Activated naive CD4-positive, alpha-beta T cell treated with anti-CD3 and anti-CD28 coated beads, Interleukin-2, amount 50 U/mL, for 72 hours (primary cell): ENCODE measurements at regions not wholly inside any gene's neighbourhood (a gene's known extent, or its start where the extent isn't known, plus 50 kb on each side); places are given as distances from the start of the nearest gene placed in this dataset.
A peak's percentile ranks its signal among the peaks of the same experiment; 100 is the strongest.
"Not testable (repeated sequence)": the region's sequence is repeated elsewhere in the genome, so short reads cannot be mapped to it uniquely, and the experiment has no call there.

Source experiments
- ATAC-seq, 2 donors: fragments of 150-1000 bp; cut with Tn5 transposase; 2 replicates each; pipeline ENCODE4 v1.10.0; 2021; ENCODE audit warnings: mild to moderate bottlenecking in 2 of 2, moderate library complexity in 2 of 2
- DNase-seq, 2 donors: peaks; one replicate each; pipeline ENCODE4 v3.0.0; 2021 to 2022; ENCODE audit warnings: low spot score in 2 of 2
- H3K27ac Mint-ChIP-seq, 2 donors: one replicate each; pipeline ENCODE4 v1.8.0; 2022; ENCODE audit warnings: mild to moderate bottlenecking in 2 of 2, mixed read lengths in 2 of 2
- H3K36me3 Mint-ChIP-seq, 2 donors: one replicate each; pipeline ENCODE4 v1.8.0; 2022; ENCODE audit warnings: mixed read lengths in 2 of 2
- H3K9me3 Mint-ChIP-seq, 2 donors: one replicate each; pipeline ENCODE4 v1.8.0; 2022; ENCODE audit warnings: mixed read lengths in 2 of 2

DNA sequence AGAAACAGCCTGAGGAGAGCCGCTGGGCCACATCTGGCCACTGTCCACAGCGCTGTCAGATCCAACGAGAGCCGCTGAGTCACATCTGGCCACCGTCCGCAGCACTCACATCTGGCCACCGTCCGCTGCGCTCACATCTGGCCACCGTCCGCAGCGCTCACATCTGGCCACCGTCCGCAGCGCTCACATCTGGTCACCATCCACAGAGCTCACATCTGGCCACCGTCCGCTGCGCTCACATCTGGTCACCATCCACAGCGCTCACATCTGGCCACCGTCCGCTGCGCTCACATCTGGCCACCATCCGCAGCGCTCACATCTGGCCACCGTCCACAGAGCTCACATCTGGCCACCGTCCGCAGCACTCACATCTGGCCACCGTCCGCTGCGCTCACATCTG lies 549.3 kb upstream of the B3GAT1 start:
- ATAC-seq, H3K9me3 Mint-ChIP-seq, DNase-seq, H3K36me3 Mint-ChIP-seq, H3K27ac Mint-ChIP-seq: not testable (repeated sequence)

DNA sequence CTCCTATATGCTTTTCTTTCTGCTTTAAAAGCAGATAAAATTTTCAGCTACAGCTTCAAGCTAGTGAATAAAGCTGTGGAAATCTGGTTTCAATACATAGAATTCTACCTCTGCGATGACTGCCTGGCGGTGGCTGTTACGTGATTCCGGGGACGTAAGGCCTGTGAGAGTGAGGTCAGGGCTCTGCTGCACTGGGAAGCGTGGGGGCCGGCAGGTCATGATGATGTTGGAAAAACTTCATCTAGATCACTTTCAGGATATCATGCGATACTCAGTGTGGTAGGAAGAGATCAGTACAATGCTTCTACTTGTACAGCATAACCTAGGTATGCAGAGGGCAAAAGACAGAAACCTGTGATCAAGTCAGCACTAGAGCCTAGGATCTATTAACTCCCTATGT lies 546.8 kb upstream of the B3GAT1 start:
- no peak overlapping the region for H3K27ac Mint-ChIP-seq
- no peaks in the 10 kb centered on the region for H3K36me3 Mint-ChIP-seq
- H3K9me3 Mint-ChIP-seq, result no peaks in the 10 kb centered on the region
- ATAC-seq (no peak), DNase-seq (no peak)

DNA sequence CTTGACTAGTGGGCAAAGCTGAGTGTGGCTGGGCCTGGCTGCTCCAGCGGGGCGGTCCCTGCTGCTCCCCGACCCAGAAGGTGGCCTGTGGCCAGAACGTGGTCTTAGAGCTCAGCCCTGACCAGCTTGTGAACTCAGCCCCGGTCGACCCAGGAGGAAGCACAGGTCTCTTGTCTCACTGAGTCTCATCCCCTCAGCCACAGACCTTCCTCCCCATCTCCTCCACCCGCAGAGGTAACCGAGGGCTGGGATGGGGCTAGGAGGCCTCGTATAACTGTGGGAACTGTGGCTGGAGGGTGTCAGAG lies 546.2 kb upstream of the B3GAT1 start:
- Mint-ChIP-seq H3K9me3 (no peaks in the 10 kb centered on the region), H3K27ac (no peak overlapping the region), H3K36me3 (no peaks in the 10 kb centered on the region)
- ATAC-seq, result no peak
- DNase-seq, result no peak

DNA sequence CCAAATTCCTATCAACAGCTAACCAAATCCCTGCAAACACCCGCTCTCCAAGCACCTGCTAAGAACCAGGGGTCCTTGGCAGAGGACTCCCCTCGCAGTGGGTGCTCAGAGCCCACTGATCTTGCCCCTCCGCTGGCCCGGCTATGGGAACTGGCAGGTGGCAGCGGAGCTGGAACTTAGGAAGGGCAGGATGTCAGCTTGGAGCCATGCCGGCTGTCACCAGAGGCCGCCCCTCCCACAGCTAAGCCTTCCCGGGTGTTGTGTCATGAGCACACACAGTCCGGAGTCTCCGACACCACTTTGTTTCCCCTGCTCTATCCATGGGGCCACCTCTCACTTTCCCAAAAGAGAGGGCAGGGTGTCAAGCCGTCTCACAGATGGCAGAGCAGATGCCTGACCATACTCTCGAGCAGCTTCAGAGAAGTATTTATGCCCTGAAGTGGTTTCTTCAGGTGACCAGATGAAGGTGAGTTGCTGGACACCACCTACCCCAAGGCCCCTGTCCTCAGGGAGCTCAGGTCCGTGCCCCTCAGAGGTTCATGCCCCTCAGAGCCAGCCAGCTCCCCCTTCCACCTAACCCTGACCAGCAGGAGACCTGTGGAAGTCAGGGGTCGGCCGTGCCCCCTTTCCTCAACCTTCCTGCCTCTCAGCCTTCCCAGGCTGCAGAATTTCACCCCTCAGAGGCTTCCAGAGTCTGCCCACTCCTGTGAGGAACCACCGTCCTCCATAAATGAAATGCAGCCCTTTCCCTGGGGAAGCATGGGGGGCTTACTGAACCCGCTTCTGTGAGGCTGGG lies 545.7 kb upstream of the B3GAT1 start:
- Mint-ChIP-seq H3K27ac (no peak overlapping the region), H3K9me3 (no peaks in the 10 kb centered on the region), H3K36me3 (no peaks in the 10 kb centered on the region)
- peak in 1 of 2 donors; percentile 44 for DNase-seq
- no peak for ATAC-seq

DNA sequence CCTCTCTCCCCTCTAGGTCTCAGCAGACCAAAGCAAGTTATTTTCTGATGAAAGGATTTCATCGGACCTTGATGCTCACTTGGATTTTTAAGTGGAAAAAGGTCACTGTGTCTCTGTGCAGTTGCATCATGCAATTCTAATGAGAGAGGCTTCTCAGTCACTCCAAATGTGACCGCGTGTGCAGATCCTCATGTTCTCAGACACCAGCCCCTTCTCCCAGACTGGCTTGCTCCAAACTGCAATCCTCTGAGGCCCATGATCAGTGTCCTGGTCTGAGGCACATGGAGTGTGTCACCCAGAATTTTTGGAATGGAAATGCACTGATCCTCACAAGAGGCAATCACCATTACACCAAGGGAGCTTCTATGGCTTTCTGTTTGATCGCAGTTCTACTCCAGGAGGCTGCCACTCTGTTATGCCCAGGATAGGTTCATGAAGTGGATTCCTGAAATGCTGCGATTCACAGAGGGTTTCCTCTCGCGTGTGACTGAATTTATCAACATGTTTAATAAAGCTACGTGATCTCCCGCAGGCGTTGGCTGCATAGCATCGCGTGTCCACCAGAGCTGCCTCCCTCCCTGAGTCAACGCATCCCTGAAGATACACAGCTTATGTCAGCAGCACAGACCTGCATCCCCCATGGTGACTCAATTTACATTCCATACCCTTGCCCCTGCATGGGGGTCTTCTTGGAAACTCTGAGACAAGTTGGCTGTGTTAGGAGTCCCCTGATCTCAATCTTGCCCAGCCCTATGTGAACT lies 544.6 kb upstream of the B3GAT1 start:
- Mint-ChIP-seq H3K27ac (no peak overlapping the region), H3K36me3 (no peaks in the 10 kb centered on the region), H3K9me3 (no peaks in the 10 kb centered on the region)
- no peak for ATAC-seq
- no peak for DNase-seq

DNA sequence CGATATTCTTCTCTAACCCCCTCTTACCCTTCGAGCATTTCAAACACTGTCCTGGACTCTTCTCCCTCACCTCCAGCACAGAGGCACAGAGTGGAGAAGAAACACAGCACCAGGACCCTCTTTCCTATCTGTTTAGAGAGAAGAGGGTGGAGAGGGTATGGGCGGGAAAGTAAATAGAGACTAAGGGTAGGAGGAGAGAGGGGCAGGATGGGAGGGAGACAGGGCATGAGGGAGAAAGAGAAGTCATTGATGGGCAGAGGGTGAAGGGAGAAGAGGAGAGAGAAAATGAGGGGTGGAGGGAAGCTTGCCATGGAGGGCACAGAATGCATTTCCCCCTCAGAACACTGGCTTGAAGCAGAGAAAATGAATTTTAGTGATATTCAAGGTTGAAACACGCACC lies 543.9 kb upstream of the B3GAT1 start:
- ATAC-seq, DNase-seq, H3K27ac Mint-ChIP-seq, H3K36me3 Mint-ChIP-seq, H3K9me3 Mint-ChIP-seq: not testable (repeated sequence)

DNA sequence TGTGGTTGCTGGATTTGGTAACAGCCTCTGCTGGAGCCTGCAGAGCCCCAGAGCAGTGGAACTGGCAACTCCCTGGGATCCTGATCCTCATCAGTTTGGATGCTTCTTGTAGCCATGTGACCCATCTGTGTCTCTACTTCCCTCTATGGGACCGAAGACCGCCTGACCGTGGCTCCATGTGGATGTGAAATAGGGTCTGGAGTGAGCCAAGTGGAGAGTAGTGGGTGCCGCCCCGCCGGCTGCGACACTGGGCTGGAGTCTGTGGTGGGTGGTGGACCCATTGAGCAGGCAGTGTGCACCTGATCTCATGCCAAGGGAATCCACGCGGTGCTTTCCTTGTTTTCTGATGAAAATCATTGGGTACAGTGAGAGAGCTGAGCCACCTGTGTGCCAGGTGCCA lies 543.2 kb upstream of the B3GAT1 start:
- ATAC-seq (no peak), DNase-seq (no peak)
- H3K27ac Mint-ChIP-seq, result no peak overlapping the region
- no peaks in the 10 kb centered on the region for H3K36me3 Mint-ChIP-seq
- no peaks in the 10 kb centered on the region for H3K9me3 Mint-ChIP-seq

DNA sequence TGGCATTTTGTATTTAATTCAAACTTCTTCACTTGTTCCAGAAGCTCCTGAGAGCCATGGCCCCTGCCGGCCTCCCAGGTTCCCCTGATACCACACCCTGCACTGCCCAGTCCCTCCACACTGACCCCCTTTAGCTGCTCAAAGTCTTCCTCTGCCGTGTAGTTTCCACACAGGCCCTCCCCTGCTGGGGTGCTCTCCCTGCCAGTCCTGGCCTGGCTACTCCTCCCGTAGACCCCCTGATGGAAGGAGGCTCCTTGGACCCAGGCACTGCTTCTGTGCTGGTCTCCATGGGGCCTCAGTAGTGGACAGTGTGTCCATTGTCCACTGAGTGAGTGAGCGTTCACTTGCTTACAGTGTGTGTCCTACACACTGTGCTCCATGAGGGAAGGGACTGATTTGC lies 542.4 kb upstream of the B3GAT1 start:
- not testable (repeated sequence) for H3K9me3 Mint-ChIP-seq, DNase-seq, H3K36me3 Mint-ChIP-seq, ATAC-seq, H3K27ac Mint-ChIP-seq

DNA sequence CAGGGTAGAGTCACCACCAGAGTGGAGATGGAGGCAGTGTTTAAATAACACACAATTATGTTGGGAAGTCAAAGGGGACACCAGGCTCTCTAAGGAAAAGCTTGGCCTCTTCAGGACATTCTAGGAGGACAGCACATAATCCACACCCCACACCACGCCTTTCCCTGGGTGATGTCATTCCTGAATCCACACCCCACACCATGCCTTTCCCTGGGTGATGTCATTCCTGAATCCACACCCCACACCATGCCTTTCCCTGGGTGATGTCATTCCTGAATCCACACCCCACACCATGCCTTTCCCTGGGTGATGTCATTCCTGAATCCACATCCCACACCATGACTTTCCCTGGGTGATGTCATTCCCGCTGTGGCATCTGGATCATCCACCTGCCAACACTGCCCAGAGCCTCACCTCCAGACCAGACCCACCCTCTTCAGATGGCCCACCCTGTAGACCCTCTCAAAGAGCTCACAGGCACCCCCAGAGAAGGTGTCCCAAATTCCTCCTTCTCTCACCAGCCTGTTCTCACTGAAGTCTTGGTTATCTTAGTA lies 541.5 kb upstream of the B3GAT1 start:
- not testable (repeated sequence) for H3K36me3 Mint-ChIP-seq, H3K9me3 Mint-ChIP-seq, DNase-seq, H3K27ac Mint-ChIP-seq, ATAC-seq

DNA sequence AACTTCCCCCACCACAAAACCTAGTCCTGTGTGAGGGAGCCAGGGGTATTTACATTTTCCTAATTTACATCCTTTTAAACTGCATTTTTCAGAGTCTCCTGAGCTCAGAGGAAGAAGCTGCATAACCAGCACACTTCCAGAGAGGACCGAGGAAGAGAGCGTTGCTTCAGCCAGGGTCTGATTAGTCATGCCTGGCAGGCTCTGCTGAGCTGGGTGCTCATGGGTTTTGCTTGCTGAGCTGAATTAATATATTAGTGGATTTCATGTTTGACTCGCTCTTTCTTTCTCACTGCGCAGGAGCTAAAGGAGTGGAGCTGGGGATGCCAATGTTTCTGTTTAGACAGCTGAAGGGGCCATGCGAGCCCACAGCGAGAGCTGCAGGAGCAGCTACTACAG lies 539.3 kb upstream of the B3GAT1 start:
- ATAC-seq (no peak), DNase-seq (no peak)
- Mint-ChIP-seq H3K36me3 (no peaks in the 10 kb centered on the region), H3K9me3 (no peaks in the 10 kb centered on the region), H3K27ac (no peak overlapping the region)

DNA sequence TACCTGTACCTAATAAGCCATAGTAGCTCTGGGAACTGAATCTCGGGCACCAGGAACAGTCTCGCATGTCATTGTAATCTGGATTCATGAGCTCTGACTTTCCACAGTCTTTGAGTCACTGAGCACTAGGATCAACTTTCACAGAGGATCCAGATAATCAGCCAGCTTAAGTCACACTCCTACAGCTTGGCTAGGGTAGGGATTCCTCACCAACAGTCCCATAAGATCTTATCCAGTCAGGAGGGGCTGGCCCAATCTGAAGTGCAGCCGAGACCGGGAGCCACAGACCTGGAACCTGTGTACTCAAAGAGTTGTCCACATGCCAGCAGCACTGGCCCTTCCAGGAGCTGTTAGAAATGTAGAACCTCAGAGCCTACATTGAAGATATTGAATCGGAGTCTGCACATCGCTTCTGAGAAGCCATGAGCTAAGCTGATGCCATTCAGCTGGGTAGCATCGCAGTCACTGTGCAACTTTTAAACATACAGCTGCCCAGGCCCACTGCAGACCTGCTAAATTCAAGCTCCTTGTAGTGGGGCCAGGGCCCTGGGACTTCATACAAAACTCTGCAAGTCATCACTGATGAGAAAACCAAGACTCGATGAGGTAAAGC lies 538.8 kb upstream of the B3GAT1 start:
- no peaks in the 10 kb centered on the region for H3K36me3 Mint-ChIP-seq
- no peaks in the 10 kb centered on the region for H3K9me3 Mint-ChIP-seq
- DNase-seq (no peak), ATAC-seq (no peak)
- no peak overlapping the region for H3K27ac Mint-ChIP-seq

DNA sequence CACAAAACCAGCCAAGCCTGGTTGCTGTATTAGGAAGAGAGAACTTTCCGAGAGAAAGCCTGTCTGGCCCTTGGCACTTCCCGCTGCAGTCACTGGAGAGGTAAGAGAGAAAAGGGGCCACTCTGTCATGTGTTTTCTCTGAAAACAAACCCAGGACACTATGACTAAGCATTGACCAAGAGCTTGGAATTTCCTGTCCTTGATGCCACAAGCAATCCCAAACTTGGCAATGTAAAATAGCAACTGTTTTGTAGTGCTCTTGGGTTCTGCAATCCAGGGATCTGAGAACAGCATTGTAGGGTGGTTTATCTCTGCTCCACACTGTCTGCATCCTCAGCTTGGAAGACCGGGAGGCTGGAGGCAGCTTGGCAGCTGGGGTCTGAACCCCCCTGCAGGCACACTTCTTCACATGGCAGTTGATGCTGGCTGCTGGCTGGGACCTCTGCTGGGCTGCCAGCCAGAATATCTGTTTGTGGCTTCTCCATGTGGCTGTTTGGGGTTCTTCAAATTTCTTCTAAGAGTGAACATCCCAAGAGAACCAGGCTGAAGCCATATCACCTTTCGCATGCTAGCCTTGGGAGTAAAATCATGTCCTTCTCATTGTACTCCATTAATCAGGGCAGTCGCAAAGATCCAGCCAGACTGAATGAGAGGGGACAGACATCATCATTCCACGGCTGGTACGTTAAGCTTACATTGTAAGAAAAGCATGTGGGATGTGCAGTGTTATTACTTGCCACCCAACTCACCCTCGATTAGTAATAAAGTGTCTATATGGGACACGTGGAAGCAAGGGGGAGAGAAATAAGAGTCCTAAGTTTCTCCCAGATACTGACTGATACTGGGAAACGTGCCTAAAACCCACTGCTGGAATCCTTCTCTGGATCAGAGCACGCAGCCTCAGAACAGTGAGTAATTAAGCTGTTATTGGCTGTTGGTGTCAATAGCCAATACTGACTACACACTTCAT lies 537.4 kb upstream of the B3GAT1 start:
- ATAC-seq (no peak), DNase-seq (no peak)
- Mint-ChIP-seq H3K27ac (no peak overlapping the region), H3K9me3 (no peaks in the 10 kb centered on the region), H3K36me3 (no peaks in the 10 kb centered on the region)

DNA sequence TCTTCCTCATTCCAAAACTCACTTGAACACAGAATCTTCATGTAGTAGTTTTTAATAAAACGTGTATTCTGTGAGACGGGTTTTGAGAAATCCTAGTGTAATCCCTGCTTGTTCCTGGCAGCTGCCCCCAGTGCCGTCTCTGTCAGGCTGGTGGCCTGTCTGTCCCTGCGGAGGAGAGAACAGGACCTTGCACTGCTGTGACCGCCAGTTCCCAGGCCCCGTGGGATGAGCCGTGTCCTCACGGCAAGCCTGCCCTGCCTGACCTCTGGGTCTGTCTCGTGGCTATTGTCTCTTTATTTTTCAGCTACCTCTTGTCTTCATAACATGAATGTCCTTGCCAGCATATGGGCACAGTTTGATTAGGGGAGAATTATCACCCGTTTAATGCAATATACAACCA lies 535.5 kb upstream of the B3GAT1 start:
- no peaks in the 10 kb centered on the region for H3K36me3 Mint-ChIP-seq
- ATAC-seq, result no peak

DNA sequence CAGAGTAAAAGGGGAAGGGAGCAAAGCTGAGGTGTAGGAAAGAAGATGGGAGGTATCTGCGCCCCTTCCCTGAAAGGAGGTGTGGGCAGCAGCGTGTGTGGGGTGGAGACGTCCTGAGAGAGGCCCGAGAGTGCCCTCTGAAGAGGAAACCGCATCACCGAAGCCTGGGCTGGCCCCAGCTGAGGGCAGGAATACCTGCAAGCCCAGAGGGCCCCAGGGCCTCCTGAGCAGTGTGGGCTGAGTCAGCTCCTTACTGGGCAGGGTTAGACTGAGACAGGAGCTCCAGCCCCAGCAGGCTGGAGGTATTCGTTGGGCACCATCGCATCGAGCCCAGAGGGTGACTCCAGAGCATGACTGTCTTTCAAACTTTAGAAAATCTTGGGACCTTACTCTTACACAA lies 534.0 kb upstream of the B3GAT1 start:
- Mint-ChIP-seq H3K36me3 (no peaks in the 10 kb centered on the region), H3K9me3 (no peaks in the 10 kb centered on the region), H3K27ac (no peak overlapping the region)
- no peak for ATAC-seq
- DNase-seq, result no peak

More for the DNA sequence above, 535.5 kb upstream of the B3GAT1 start:
- Mint-ChIP-seq H3K27ac (no peak overlapping the region), H3K9me3 (no peaks in the 10 kb centered on the region)
- DNase-seq, result no peak

DNA sequence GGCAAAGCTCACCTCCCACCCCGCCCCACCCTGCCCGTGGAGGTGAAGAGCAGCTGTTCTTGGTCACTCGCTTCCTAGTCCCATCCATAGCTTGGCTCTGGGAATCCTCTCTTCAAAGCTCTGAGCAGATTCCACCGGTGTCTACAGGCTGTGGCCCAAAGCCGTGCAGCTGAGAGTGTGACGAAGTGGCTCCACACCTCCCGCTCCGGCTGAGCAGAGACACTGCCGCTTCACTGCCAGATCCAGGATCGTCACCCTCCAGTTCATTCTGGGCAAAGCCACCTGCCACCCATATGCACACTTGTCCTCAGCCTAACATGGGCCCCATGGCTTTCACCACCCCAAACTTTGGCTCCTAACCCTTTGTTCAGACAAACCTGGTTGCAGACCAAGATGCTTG lies 532.9 kb upstream of the B3GAT1 start:
- DNase-seq, result no peak
- Mint-ChIP-seq H3K36me3 (no peaks in the 10 kb centered on the region), H3K27ac (no peak overlapping the region), H3K9me3 (no peaks in the 10 kb centered on the region)
- ATAC-seq, result no peak

DNA sequence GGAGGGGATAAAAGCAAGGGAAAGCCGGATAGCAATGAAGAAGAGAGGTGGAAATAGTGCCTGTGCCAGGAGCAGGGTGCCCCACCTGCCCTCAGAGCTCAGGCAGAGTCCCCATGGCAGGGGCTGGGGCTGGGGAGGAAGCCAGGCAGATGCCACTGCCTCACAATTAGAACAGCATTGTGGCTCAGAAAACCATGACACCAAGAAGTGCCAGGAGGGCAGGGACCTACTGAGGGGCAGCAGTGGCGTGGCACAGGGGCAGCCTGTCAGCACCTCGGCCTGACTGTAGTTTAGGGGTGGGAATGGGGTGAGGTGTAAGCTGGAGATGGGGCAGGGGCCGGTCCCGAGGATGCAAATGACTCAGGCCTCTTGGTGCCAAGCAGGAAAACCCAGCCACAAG lies 532.1 kb upstream of the B3GAT1 start:
- Mint-ChIP-seq H3K9me3 (no peaks in the 10 kb centered on the region), H3K36me3 (no peaks in the 10 kb centered on the region), H3K27ac (no peak overlapping the region)
- ATAC-seq (no peak), DNase-seq (no peak)
